Urothelium cell line (cell line): ENCODE measurements at regions not wholly inside any gene's neighbourhood (a gene's known extent, or its start where the extent isn't known, plus 50 kb on each side); places are given as distances from the start of the nearest gene placed in this dataset.

Experiments used
- DNase-seq: peaks from one replicate; pipeline ENCODE4 v3.0.0; 2011; ENCODE audit warnings: low spot score, mixed read lengths
- FAIRE-seq: peaks from 2 replicates; lab custom pipeline; 2011; peaks lifted over from hg19 to GRCh38; lab: Jason Lieb, UNC

- DNase-seq (no peak), FAIRE-seq (no peak)
Measured at GRCh38 chr4:81898862-81899504, 427.3 kb upstream of the RASGEF1B start.

GRCh38 chr4:81896936-81897335, 425.2 kb upstream of the RASGEF1B start:
- FAIRE-seq = no peak
- peak; percentile 41 for DNase-seq

GRCh38 chr4:81891005-81891996, 419.6 kb upstream of the RASGEF1B start:
- DNase-seq = no peak
- FAIRE-seq = no peak

GRCh38 chr4:81884986-81885385, 413.3 kb upstream of the RASGEF1B start:
- no peak for FAIRE-seq
- no peak for DNase-seq

GRCh38 chr4:81883530-81884450, 412.1 kb upstream of the RASGEF1B start:
- DNase-seq (no peak), FAIRE-seq (no peak)

GRCh38 chr4:81883004-81883403, 411.3 kb upstream of the RASGEF1B start:
- DNase-seq = no peak
- FAIRE-seq = no peak

GRCh38 chr4:81881855-81882621, 410.3 kb upstream of the RASGEF1B start:
- no peak for FAIRE-seq
- DNase-seq = no peak

GRCh38 chr4:81876106-81876505, 404.4 kb upstream of the RASGEF1B start:
- no peak for FAIRE-seq
- no peak for DNase-seq

- FAIRE-seq = no peak
Measured at GRCh38 chr4:81874661-81875515, 403.2 kb upstream of the RASGEF1B start.

GRCh38 chr4:81870275-81870674, 398.6 kb upstream of the RASGEF1B start:
- DNase-seq (no peak), FAIRE-seq (no peak)

More at GRCh38 chr4:81874661-81875515, 403.2 kb upstream of the RASGEF1B start:
- no peak for DNase-seq

- no peak for DNase-seq
- no peak for FAIRE-seq
Measured at GRCh38 chr4:81860111-81860510, 388.4 kb upstream of the RASGEF1B start.

- no peak for FAIRE-seq
Measured at GRCh38 chr4:81854406-81854805, 382.7 kb upstream of the RASGEF1B start.

GRCh38 chr4:81852031-81852715, 380.5 kb upstream of the RASGEF1B start:
- no peak for FAIRE-seq
- DNase-seq = no peak

More at GRCh38 chr4:81854406-81854805, 382.7 kb upstream of the RASGEF1B start:
- no peak for DNase-seq

- no peak for FAIRE-seq
- DNase-seq = no peak
Measured at GRCh38 chr4:81850701-81851100, 379.0 kb upstream of the RASGEF1B start.

- FAIRE-seq (no peak), DNase-seq (no peak)
Measured at GRCh38 chr4:81845761-81846160, 374.1 kb upstream of the RASGEF1B start.

- no peak for FAIRE-seq
Measured at GRCh38 chr4:81845273-81845672, 373.6 kb upstream of the RASGEF1B start.

GRCh38 chr4:81844717-81845116, 373.0 kb upstream of the RASGEF1B start:
- DNase-seq (peak; percentile 62), FAIRE-seq (no peak)

More at GRCh38 chr4:81845273-81845672, 373.6 kb upstream of the RASGEF1B start:
- no peak for DNase-seq

GRCh38 chr4:81839347-81840042, 367.8 kb upstream of the RASGEF1B start:
- FAIRE-seq (no peak), DNase-seq (no peak)
